CD4-positive, alpha-beta T cell (primary cell): ENCODE measurements at regions not wholly inside any gene's neighbourhood (a gene's known extent, or its start where the extent isn't known, plus 50 kb on each side); places are given as distances from the start of the nearest gene placed in this dataset.

Source experiments
- ATAC-seq: fragments of 200-7000 bp; cut with Tn5 transposase; one replicate; pipeline ENCODE4 v1.10.0; 2022; ENCODE audit warnings: mild to moderate bottlenecking; ENCODE audit not compliant: poor library complexity
- CTCF ChIA-PET: fragments of 350-600 bp; sonication (Branson Sonifier 250); formaldehyde crosslinking; loops from one replicate; lab custom pipeline; 2021; ENCODE audit warnings: antibody characterized with exemption, inconsistent platforms; lab: Charles Lee
- POLR2A ChIA-PET: fragments of 350-600 bp; sonication (Branson Sonifier 250); formaldehyde crosslinking; loops from one replicate; lab custom pipeline; 2021; ENCODE audit warnings: antibody characterized with exemption, inconsistent platforms; lab: Charles Lee
- DNase-seq, 14 experiments: peaks; one replicate each; pipeline ENCODE4 v3.0.0-alpha.2; 2013 to 2020; ENCODE audit warnings: mixed read lengths in 2 of 14
- H3K27ac ChIP-seq, 2 donors: one replicate each; pipeline versions ENCODE4 v1.5.1 to v1.7.0; 2013; ENCODE audit warnings: low read length in 2 of 2, low read depth in 1 of 2, mild to moderate bottlenecking in 1 of 2
- H3K27me3 ChIP-seq, 2 experiments: 1 replicate in 1 of 2; 2 replicates in 1 of 2; pipeline versions ENCODE4 v1.6.1 to v1.7.0; 2013; ENCODE audit warnings: low read length in 2 of 2, control low read depth in 1 of 2, mild to moderate bottlenecking in 1 of 2, moderate library complexity in 1 of 2; ENCODE audit not compliant: insufficient read depth in 2 of 2, control insufficient read depth in 1 of 2
- H3K36me3 ChIP-seq: one replicate; pipeline ENCODE4 v1.6.1; 2013; ENCODE audit warnings: low read length, control low read depth; ENCODE audit not compliant: insufficient read depth
- H3K4me1 ChIP-seq: one replicate; pipeline ENCODE4 v1.6.1; 2013; ENCODE audit warnings: low read length, control low read depth; ENCODE audit not compliant: insufficient read depth
- H3K4me3 ChIP-seq: one replicate; pipeline ENCODE4 v1.5.1; 2013; ENCODE audit warnings: mild to moderate bottlenecking, low read length, moderate library complexity
- H3K9me3 ChIP-seq, 2 experiments: 1 replicate in 1 of 2; 2 replicates in 1 of 2; pipeline versions ENCODE4 v1.6.1 to v1.7.0; 2013; ENCODE audit warnings: low read length in 2 of 2, mild to moderate bottlenecking in 2 of 2, control low read depth in 1 of 2, moderate library complexity in 1 of 2; ENCODE audit not compliant: control insufficient read depth in 1 of 2, insufficient read depth in 1 of 2
- H3K27ac Mint-ChIP-seq: one replicate; pipeline ENCODE4 v1.8.0; 2020; ENCODE audit warnings: mixed read lengths
- H3K27me3 Mint-ChIP-seq: one replicate; pipeline ENCODE4 v1.8.0; 2021; ENCODE audit warnings: mixed read lengths
- H3K36me3 Mint-ChIP-seq: one replicate; pipeline ENCODE4 v1.8.0; 2021; ENCODE audit warnings: low read depth, mixed read lengths
- H3K4me1 Mint-ChIP-seq: one replicate; pipeline ENCODE4 v1.8.0; 2021; ENCODE audit warnings: low read depth, mixed read lengths
- H3K4me3 Mint-ChIP-seq: one replicate; pipeline ENCODE4 v1.8.0; 2020; ENCODE audit warnings: mild to moderate bottlenecking, mixed read lengths
- H3K9me3 Mint-ChIP-seq: one replicate; pipeline ENCODE4 v1.8.0; 2020; ENCODE audit warnings: mixed read lengths
- intact Hi-C, 2 experiments: fragments of 100-400 bp; cut with DNase I in 1 of 2; cut with micrococcal nuclease in 1 of 2; formaldehyde crosslinking; loops; one replicate each; pipeline versions ENCODE4 v1.15.1 to v1.9.0; 2023 to 2025; cut with DNase I, micrococcal nuclease
- TF ChIP-seq, protein P1 (sequence below): fragments of 200-600 bp; IDR thresholded peaks from one replicate; pipeline ENCODE4 v1.8.0; 2022; ENCODE audit warnings: antibody characterized with exemption, mild to moderate bottlenecking

DNA sequence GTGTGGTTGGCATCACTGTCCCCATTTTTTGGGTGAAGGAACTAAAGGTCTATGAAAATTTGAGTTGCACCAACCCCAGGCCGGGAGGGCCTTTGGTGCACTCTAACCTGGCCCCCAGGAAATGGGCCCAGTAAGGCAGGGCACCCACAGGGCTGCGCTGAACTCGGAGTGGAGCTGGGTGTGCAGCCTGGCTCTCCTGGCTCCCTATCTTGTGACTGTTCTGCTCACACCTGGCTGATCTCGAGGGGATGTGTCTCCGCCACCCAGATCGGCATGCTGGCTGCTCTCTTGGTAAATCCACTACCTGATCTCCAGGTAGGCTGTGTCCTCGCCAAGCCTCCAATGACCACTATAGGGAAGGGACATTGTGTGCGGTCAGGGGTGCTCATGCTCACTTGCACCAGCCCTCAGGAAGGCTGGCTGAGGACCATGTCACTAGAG lies 259.8 kb downstream of the NSG2 start:
- peaks cover 0 to 2% of the 10 kb centered on the region in 2 experiments for H3K27me3 ChIP-seq
- Mint-ChIP-seq H3K4me3 (no peak overlapping the region), H3K27me3 (peaks cover 69% of the 10 kb centered on the region), H3K27ac (no peak overlapping the region), H3K4me1 (no peaks in the 10 kb centered on the region), H3K36me3 (no peaks in the 10 kb centered on the region), H3K9me3 (no peaks in the 10 kb centered on the region)
- ChIA-PET POLR2A (no interaction called here), CTCF (no interaction called here)
- no peak overlapping the region for H3K4me3 ChIP-seq
- no peaks in the 10 kb centered on the region for H3K4me1 ChIP-seq
- TF ChIP-seq, protein P1, sequence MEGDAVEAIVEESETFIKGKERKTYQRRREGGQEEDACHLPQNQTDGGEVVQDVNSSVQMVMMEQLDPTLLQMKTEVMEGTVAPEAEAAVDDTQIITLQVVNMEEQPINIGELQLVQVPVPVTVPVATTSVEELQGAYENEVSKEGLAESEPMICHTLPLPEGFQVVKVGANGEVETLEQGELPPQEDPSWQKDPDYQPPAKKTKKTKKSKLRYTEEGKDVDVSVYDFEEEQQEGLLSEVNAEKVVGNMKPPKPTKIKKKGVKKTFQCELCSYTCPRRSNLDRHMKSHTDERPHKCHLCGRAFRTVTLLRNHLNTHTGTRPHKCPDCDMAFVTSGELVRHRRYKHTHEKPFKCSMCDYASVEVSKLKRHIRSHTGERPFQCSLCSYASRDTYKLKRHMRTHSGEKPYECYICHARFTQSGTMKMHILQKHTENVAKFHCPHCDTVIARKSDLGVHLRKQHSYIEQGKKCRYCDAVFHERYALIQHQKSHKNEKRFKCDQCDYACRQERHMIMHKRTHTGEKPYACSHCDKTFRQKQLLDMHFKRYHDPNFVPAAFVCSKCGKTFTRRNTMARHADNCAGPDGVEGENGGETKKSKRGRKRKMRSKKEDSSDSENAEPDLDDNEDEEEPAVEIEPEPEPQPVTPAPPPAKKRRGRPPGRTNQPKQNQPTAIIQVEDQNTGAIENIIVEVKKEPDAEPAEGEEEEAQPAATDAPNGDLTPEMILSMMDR, result no peak
- peaks cover 0 to 9% of the 10 kb centered on the region in 2 experiments for H3K9me3 ChIP-seq
- DNase-seq (no peak), ATAC-seq (no peak)
- intact Hi-C loops, result no loop called here
- H3K27ac ChIP-seq, result no peak overlapping the region
- no peaks in the 10 kb centered on the region for H3K36me3 ChIP-seq

- CTCF ChIA-PET, result no interaction called here
- no peak overlapping the region for H3K4me3 ChIP-seq
These were observed 261.0 kb downstream of the NSG2 start for GRCh38 chr5:174306345-174307030.

DNA sequence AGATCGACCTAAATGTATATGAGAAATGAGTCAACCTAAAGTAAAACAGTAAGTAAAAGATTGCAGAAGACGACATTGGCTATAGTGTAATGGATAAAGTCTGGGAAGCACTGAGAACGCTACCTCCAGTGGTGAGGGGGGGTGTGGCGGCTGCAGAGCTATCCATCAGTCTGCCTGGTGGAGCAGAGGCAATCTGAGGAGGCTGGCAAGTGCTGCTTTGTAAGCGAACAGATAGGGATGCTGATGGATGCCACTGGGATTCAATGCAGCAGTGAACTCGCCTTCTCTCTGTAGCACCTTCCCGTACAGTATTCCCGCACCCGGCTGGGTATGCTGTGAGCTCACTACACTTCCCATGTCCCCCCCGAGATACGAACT lies 261.5 kb downstream of the NSG2 start:
- no peaks in the 10 kb centered on the region for H3K36me3 ChIP-seq
- no peak overlapping the region for H3K27ac ChIP-seq
- peaks cover 66% of the 10 kb centered on the region for H3K27me3 Mint-ChIP-seq
- no peak overlapping the region for H3K4me3 ChIP-seq
- no peak for DNase-seq
- no peak for ATAC-seq
- CTCF ChIA-PET, result no interaction called here
- intact Hi-C loops, result no loop called here
- H3K36me3 Mint-ChIP-seq, result no peaks in the 10 kb centered on the region
- H3K4me1 Mint-ChIP-seq, result no peaks in the 10 kb centered on the region
- no peaks in the 10 kb centered on the region for H3K9me3 Mint-ChIP-seq
- H3K4me3 Mint-ChIP-seq, result no peak overlapping the region
- H3K27ac Mint-ChIP-seq, result no peak overlapping the region
- peaks cover 12 to 13% of the 10 kb centered on the region in 2 experiments for H3K27me3 ChIP-seq
- H3K9me3 ChIP-seq, result peaks cover 0 to 17% of the 10 kb centered on the region in 2 experiments
- peaks cover 6% of the 10 kb centered on the region for H3K4me1 ChIP-seq
- TF ChIP-seq, protein P1, result no peak
- POLR2A ChIA-PET, result no interaction called here

More at GRCh38 chr5:174306345-174307030, 261.0 kb downstream of the NSG2 start:
- H3K27ac ChIP-seq, result no peak overlapping the region
- H3K4me1 ChIP-seq, result peaks cover 2% of the 10 kb centered on the region
- ATAC-seq (no peak), DNase-seq (no peak)
- H3K4me1 Mint-ChIP-seq, result no peaks in the 10 kb centered on the region
- peaks cover 0 to 15% of the 10 kb centered on the region in 2 experiments for H3K9me3 ChIP-seq
- no peaks in the 10 kb centered on the region for H3K36me3 ChIP-seq
- TF ChIP-seq, protein P1, result no peak
- H3K27me3 ChIP-seq, result peaks cover 10% of the 10 kb centered on the region in 2 experiments
- H3K4me3 Mint-ChIP-seq, result no peak overlapping the region
- H3K9me3 Mint-ChIP-seq, result no peaks in the 10 kb centered on the region
- POLR2A ChIA-PET, result no interaction called here
- H3K36me3 Mint-ChIP-seq, result no peaks in the 10 kb centered on the region
- H3K27ac Mint-ChIP-seq, result no peak overlapping the region
- peaks cover 69% of the 10 kb centered on the region for H3K27me3 Mint-ChIP-seq
- intact Hi-C loops, result no loop called here
